Adrenal gland (tissue), 5 donors: ENCODE measurements at regions not wholly inside any gene's neighbourhood (a gene's known extent, or its start where the extent isn't known, plus 50 kb on each side); places are given as distances from the start of the nearest gene placed in this dataset.

Source experiments
- CTCF ChIP-seq, 6 experiments: fragments of 450-650 bp in 4 of 6; fragments of 200-600 bp in 2 of 6; sonication (generic) in 1 of 6; IDR thresholded peaks; 1 replicate in 5 of 6; 2 replicates in 1 of 6; pipeline versions ENCODE4 v1.5.1 to v1.8.0; 2016 to 2021; ENCODE audit warnings: antibody characterized with exemption in 6 of 6, mild to moderate bottlenecking in 2 of 6, moderate library complexity in 1 of 6
- POLR2A ChIP-seq, 2 donors: fragments of 450-650 bp; IDR thresholded peaks; one replicate each; pipeline ENCODE4 v1.6.1; 2017; ENCODE audit warnings: antibody characterized with exemption in 2 of 2, mild to moderate bottlenecking in 2 of 2, moderate library complexity in 1 of 2
- donor health status: DM: no; HTN: no; CAD: no.

GRCh38 chr5:100668511-100668910, 133.3 kb downstream of the FAM174A start:
- no peak for TF ChIP-seq CTCF (IDR thresholded peaks at IDR 0.05)
- TF ChIP-seq POLR2A (IDR thresholded peaks at IDR 0.05): no peak
